Endodermal cell (in vitro differentiated cells): ENCODE measurements at regions not wholly inside any gene's neighbourhood (a gene's known extent, or its start where the extent isn't known, plus 50 kb on each side); places are given as distances from the start of the nearest gene placed in this dataset.
A peak's percentile ranks its signal among the peaks of the same experiment; 100 is the strongest.

Experiments used
- DNase-seq: peaks from one replicate; pipeline ENCODE4 v3.0.0-alpha.2; 2017
- H3K27ac ChIP-seq: 2 replicates; pipeline ENCODE4 v1.5.1; 2013; ENCODE audit warnings: mild to moderate bottlenecking, low read depth, low read length, moderate library complexity
- H3K27me3 ChIP-seq: 2 replicates; pipeline ENCODE4 v1.6.1; 2013; ENCODE audit warnings: mild to moderate bottlenecking, low read length, moderate library complexity; ENCODE audit not compliant: insufficient read depth, control insufficient read depth, poor library complexity, severe bottlenecking
- H3K36me3 ChIP-seq: 2 replicates; pipeline ENCODE4 v1.7.0; 2013; ENCODE audit warnings: mild to moderate bottlenecking, low read length, moderate library complexity; ENCODE audit not compliant: control insufficient read depth, insufficient read depth
- H3K4me1 ChIP-seq: one replicate; pipeline ENCODE4 v1.7.0; 2013; ENCODE audit warnings: low read length; ENCODE audit not compliant: control insufficient read depth, insufficient read depth
- H3K4me3 ChIP-seq: 2 replicates; pipeline ENCODE4 v1.5.1; 2013; ENCODE audit warnings: mild to moderate bottlenecking, low read length, moderate library complexity
- H3K9ac ChIP-seq: 2 replicates; pipeline ENCODE4 v1.6.1; 2013; ENCODE audit warnings: mild to moderate bottlenecking, low read length, moderate library complexity; ENCODE audit not compliant: poor library complexity, severe bottlenecking; ENCODE audit errors: extremely low read depth
- H3K9me3 ChIP-seq: 2 replicates; pipeline ENCODE4 v1.6.1; 2013; ENCODE audit warnings: mild to moderate bottlenecking, low read length, moderate library complexity; ENCODE audit not compliant: control insufficient read depth
- H3K27ac Mint-ChIP-seq: 2 replicates; pipeline ENCODE4 v1.8.0; 2020; ENCODE audit warnings: mixed read lengths
- H3K27me3 Mint-ChIP-seq: 2 replicates; pipeline ENCODE4 v1.8.0; 2021; ENCODE audit warnings: mild to moderate bottlenecking, mixed read lengths; ENCODE audit not compliant: insufficient read depth
- H3K36me3 Mint-ChIP-seq: 2 replicates; pipeline ENCODE4 v1.8.0; 2020; ENCODE audit warnings: low read depth, mixed read lengths
- H3K4me1 Mint-ChIP-seq: 2 replicates; pipeline ENCODE4 v1.8.0; 2020; ENCODE audit warnings: mixed read lengths
- H3K4me3 Mint-ChIP-seq: 2 replicates; pipeline ENCODE4 v1.8.0; 2020; ENCODE audit warnings: mild to moderate bottlenecking, moderate library complexity, mixed read lengths
- H3K9me3 Mint-ChIP-seq: 2 replicates; pipeline ENCODE4 v1.8.0; 2020; ENCODE audit warnings: mild to moderate bottlenecking, mixed read lengths
- WGBS, 2 experiments: methylation state at CpG; one replicate each; pipeline versions ENCODE4 v1.1.5 to v1.1.7; 2013; ENCODE audit warnings: missing lambda C conversion rate in 2 of 2, mixed read lengths in 1 of 2; ENCODE audit not compliant: insufficient coverage in 1 of 2, insufficient read length in 1 of 2; 5-methylcytosine and 5-hydroxymethylcytosine counted together
- TF ChIP-seq, protein P1 (sequence below): fragments of 200-600 bp; sonication (generic); conservative IDR thresholded peaks from 2 replicates; pipeline ENCODE4 v1.5.0; 2021; ENCODE audit warnings: antibody characterized with exemption, mild to moderate bottlenecking

DNA sequence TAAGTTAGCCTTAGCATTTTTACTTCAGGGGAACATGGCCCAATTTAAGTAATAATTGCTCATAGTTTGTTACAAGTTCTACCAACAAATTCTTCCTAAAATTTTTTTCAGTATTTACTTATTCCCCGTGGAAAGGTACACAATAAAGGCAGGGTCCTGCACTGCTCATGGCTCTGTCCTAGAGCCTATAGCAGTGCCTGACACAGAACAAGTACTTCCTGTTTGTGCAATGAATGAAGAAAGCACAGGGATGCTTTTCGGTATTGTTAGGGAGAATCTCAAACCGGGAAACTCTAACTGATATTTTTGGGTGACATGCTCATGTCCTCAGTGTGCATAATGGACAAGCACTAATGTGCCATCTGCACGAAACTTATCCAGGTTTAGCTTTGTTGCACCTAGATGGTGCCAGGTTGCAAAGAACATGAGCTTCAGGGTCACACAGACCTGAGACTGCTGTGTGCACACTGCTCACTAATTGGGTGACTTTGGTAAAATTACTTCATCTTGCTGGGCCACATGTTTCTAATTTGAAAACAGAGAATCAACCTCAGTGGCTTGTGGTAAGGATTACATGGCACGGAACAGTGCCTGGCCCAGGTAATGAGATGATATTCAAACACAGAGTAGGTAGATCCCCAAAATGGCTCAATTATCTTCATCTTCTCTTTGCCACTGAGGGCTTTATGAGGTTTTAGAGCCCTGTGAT, 175.8 kb upstream of the NPY2R start:
- H3K9me3 ChIP-seq, result no peaks in the 10 kb centered on the region
- no peaks in the 10 kb centered on the region for H3K36me3 ChIP-seq
- H3K4me3 ChIP-seq, result no peak overlapping the region
- no peaks in the 10 kb centered on the region for H3K27me3 ChIP-seq
- H3K27ac ChIP-seq, result no peak overlapping the region
- H3K27me3 Mint-ChIP-seq, result no peaks in the 10 kb centered on the region
- H3K4me1 ChIP-seq, result no peaks in the 10 kb centered on the region
- H3K9me3 Mint-ChIP-seq, result no peaks in the 10 kb centered on the region
- TF ChIP-seq, protein P1, sequence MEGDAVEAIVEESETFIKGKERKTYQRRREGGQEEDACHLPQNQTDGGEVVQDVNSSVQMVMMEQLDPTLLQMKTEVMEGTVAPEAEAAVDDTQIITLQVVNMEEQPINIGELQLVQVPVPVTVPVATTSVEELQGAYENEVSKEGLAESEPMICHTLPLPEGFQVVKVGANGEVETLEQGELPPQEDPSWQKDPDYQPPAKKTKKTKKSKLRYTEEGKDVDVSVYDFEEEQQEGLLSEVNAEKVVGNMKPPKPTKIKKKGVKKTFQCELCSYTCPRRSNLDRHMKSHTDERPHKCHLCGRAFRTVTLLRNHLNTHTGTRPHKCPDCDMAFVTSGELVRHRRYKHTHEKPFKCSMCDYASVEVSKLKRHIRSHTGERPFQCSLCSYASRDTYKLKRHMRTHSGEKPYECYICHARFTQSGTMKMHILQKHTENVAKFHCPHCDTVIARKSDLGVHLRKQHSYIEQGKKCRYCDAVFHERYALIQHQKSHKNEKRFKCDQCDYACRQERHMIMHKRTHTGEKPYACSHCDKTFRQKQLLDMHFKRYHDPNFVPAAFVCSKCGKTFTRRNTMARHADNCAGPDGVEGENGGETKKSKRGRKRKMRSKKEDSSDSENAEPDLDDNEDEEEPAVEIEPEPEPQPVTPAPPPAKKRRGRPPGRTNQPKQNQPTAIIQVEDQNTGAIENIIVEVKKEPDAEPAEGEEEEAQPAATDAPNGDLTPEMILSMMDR, result no peak
- WGBS, 2 experiments, result 91 to 98% methylated on average over 5 of the region's 5 CpGs
- H3K4me1 Mint-ChIP-seq, result peaks cover 3% of the 10 kb centered on the region
- H3K36me3 Mint-ChIP-seq, result no peaks in the 10 kb centered on the region
- H3K27ac Mint-ChIP-seq, result no peak overlapping the region
- H3K4me3 Mint-ChIP-seq, result no peak overlapping the region
- H3K9ac ChIP-seq, result no peak overlapping the region
- DNase-seq, result no peak

DNA sequence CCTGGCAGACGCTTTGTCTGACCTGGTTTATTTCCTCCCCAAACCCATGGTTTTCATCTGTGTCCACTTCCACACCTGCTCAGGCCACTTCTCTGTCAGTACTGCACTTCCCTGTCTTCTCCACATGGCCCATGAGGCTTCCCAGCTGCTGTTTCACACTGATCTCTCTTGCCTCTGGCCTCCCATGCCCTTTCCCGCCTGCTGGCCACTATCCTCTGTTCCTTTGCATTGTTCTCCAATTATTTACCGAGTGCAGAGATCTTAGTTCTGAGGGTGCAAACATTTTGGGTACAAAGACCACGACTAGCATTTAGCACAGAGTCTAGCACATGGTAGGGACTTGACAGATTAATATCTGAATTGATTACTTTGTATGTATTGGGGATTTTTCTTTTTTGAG, 174.8 kb upstream of the NPY2R start:
- WGBS, 2 experiments, result 82% methylated on average over 4 of the region's 4 CpGs
- TF ChIP-seq, protein P1, result peak; percentile 36
- no peak overlapping the region for H3K4me3 Mint-ChIP-seq
- DNase-seq, result no peak
- H3K4me3 ChIP-seq, result no peak overlapping the region
- H3K27ac ChIP-seq, result no peak overlapping the region
- H3K9ac ChIP-seq, result no peak overlapping the region
- H3K4me1 ChIP-seq, result no peaks in the 10 kb centered on the region
- H3K27ac Mint-ChIP-seq, result no peak overlapping the region
- no peaks in the 10 kb centered on the region for H3K27me3 Mint-ChIP-seq
- H3K36me3 Mint-ChIP-seq, result no peaks in the 10 kb centered on the region
- H3K27me3 ChIP-seq, result no peaks in the 10 kb centered on the region
- no peaks in the 10 kb centered on the region for H3K9me3 ChIP-seq
- H3K36me3 ChIP-seq, result no peaks in the 10 kb centered on the region
- H3K4me1 Mint-ChIP-seq, result peaks cover 3% of the 10 kb centered on the region
- no peaks in the 10 kb centered on the region for H3K9me3 Mint-ChIP-seq

DNA sequence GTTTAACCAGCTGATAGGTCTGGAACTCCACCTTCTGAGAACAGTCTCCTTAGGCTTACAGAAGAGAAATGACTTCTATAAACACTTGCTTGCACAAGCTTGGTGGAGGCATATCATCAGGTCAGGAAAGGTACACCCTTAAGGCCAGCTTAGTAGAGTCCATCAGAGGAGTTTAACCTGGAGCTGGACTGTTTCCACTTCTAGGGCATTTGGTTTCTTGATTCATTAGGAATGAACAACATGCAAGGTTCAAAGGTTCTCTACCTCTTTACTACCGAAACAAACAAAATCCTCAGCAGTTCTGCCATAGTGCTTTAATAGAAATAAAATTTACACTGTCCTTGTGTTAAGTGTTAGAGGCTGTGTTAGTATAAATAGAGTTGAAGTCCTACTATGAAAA, 171.4 kb upstream of the NPY2R start:
- Histone ChIP-seq H3K4me3 (no peak overlapping the region), H3K36me3 (no peaks in the 10 kb centered on the region), H3K9ac (no peak overlapping the region), H3K9me3 (no peaks in the 10 kb centered on the region), H3K27ac (no peak overlapping the region), H3K4me1 (no peaks in the 10 kb centered on the region), H3K27me3 (no peaks in the 10 kb centered on the region)
- H3K4me1 Mint-ChIP-seq, result no peaks in the 10 kb centered on the region
- no peaks in the 10 kb centered on the region for H3K36me3 Mint-ChIP-seq
- no peak overlapping the region for H3K4me3 Mint-ChIP-seq
- no peaks in the 10 kb centered on the region for H3K9me3 Mint-ChIP-seq
- WGBS, 2 experiments, result 100% methylated on average over 1 of the region's 1 CpG; no CpG with 5 or more reads in 1 of the 2 experiments
- no peaks in the 10 kb centered on the region for H3K27me3 Mint-ChIP-seq
- TF ChIP-seq, protein P1, result no peak
- H3K27ac Mint-ChIP-seq, result no peak overlapping the region
- no peak for DNase-seq
